ENCODE measurements at regions not wholly inside any gene's neighbourhood (a gene's known extent, or its start where the extent isn't known, plus 50 kb on each side); places are given as distances from the start of the nearest gene placed in this dataset.

DNA sequence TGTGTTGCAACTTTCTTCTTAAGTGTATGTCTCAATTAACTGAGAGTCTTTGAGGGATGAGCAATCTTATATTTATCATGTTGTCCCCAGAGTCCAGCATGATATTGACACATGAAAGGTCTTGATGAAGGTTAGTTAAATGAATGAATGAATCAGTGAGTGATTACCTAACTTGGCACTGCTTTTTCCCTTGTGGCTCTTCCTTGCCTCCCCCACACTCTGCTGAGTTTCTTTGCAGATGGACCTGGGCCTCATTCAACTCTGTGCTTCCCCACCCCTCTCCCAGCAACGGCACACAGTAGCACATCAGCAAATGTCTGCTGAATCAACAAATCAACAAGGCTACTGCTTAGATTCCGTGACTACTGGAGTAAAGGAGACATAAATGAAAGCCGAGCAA is 235.1 kb upstream of the CXCL12 start:
- no peak for DNase-seq (ENCODE audit: low spot score)

GRCh38 chr10:44627591-44628354 is 242.9 kb upstream of the CXCL12 start:
- DNase-seq (ENCODE audit: low spot score): peak; percentile 46

DNA sequence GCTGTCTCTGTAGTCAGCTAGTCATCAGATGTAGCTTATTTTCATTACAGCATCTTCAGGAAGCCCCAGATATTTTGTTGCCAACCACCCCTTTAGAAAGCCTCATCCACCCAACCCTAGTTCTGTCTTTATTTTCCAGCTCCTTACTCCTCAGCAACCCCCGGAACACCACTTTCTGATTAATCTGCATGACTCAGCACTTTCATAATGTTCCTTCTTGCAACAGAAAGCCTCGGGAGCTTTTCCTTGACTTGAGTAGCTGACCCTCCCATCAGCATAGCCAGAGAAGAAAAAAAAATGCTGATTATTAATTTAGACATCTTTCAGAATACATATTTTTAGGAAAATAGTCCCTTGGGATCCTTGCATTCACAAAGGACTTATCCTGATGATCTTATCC is 244.0 kb upstream of the CXCL12 start:
- DNase-seq (ENCODE audit: low spot score): peak; percentile 77

DNA sequence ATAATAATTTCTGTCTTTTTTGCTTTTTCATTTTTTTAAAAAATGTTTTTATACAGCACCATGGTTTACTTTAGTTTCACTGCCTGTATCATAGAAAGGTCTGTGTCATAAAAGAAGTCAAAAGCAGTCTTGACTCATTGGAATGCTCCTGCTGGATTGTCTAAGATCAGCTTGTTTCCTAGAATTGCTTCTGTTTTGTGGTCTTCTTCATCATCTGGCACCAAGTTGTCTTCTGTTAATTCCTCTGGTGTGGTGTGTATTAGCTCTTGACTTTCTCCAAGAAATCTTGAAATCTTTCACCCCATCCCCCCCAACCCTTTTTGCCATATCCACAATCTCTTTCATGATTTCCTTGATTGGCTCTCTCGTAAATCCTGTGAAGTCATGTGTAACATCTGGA is 250.3 kb upstream of the CXCL12 start:
- DNase-seq (ENCODE audit: low spot score): no peak

GRCh38 chr10:44636625-44637024 is 251.7 kb upstream of the CXCL12 start:
- DNase-seq (ENCODE audit: low spot score): no peak

- DNase-seq (ENCODE audit: low spot score): no peak
Observed at GRCh38 chr10:44640429-44640828, 255.5 kb upstream of the CXCL12 start.

DNA sequence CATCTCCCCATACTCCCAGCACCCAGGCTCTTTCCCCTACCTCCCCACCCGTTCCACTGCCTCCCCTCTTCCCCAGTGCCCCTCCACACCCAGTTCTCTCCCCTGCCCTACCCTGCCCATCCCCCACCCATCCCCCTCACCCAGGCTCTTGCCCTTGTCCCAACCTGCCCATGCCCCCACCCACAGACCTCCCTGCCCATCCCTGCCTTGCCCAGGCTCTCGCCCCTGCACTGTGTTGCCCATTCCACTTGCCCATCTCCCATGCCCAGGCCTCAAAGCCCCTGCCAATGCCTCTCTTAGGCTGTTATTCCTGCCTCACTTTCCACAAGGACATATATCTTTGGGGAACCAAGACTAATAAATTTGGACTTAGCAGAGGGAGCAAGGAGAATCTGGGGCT is 262.6 kb upstream of the CXCL12 start:
- DNase-seq (ENCODE audit: low spot score): no peak

DNA sequence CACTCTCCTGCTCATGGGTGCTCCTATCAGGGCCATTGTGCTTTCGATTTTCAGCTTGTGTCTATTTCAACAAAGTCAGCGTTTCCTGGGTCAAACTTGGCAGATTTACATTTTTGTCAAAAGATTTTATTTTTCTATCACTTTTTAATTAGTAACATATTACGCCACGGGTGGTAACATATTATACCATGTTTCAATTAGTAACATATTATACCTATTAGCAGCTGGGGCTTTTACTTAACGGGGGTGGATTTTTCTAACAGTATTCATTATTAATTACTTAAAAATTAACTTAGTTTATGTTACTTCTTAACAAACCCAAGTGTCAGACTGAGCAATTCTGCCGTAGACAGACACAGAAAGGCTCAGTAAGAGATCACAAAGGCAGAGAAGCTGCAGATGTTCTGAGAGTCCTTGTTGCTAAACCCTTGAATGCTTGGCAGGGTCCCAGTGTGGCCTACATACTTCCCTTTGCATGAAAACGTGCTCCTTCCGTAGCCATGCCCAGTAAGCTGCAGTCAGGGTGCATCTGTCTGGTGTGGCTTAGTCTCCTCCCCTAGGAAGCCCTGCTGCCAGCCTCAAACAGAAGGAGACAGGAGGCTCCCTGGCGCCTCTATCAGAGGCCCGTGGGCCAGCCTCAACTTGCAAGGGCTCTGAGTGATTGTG is 263.1 kb upstream of the CXCL12 start:
- peak; percentile 84 for DNase-seq (ENCODE audit: low spot score)

- peak; percentile 27 for DNase-seq (ENCODE audit: low spot score)
Observed at GRCh38 chr10:44650691-44651661, 260.2 kb upstream of the TMEM72 start.

DNA sequence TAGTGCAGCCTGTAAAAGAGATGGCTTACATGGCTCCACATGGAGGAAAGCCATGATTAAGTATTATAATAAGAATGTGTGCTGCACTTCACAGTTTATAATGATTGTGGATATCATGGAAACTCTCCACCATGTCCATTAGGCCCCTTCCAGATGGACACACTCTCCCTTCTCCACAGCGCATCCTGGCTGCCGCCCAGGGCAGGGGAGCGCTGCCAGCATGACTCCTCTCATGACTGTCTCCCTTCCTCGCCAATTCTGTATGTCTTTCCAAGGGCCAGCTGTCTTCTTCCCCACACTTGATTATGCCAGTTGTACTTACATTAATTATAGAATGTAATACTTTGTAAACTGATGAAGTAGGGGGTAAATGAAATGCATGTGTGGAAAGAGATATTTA is 259.3 kb upstream of the TMEM72 start:
- peak; percentile 65 for DNase-seq (ENCODE audit: low spot score)

DNA sequence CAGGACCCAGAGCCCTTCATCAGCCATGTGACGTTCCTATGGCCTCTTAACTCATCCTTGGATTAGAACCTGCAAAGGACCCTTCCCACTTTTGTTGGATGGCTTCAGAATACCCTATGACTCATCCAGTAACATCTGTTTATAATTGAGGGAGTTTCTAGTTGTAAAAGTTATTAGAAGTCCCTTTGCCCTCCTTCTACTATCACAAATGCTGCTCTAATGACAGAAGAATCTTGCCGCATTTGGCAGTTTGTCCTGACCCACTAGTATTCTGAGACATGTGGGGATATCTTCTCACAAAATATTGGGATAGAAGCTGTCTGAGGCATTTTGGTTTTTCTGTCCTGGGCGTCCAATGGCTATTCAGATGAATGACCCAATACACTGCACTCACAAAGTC is 251.8 kb upstream of the TMEM72 start:
- DNase-seq (ENCODE audit: low spot score): no peak

DNA sequence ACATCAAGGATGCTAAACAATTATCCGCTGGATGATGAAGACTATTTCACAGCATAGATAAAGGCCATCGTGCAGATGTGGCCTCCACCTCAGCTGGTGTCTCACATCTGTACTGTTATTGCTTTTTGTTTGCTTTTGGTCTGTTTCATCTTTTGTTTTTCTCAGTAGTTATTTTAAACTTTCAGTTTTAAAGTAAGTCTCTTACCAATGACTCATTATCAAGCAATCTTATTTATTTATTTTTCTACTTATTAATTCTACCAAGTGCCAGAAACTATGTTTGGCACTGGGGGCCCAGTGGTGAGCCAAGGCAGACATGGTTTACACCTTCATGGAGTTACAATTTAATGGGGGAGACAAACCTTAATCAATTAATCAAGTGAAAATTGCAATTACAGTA is 250.9 kb upstream of the TMEM72 start:
- DNase-seq (ENCODE audit: low spot score): no peak

- DNase-seq (ENCODE audit: low spot score): no peak
Observed at GRCh38 chr10:44662051-44662450, 249.1 kb upstream of the TMEM72 start.

- no peak for DNase-seq (ENCODE audit: low spot score)
Observed at GRCh38 chr10:44668336-44668735, 242.8 kb upstream of the TMEM72 start.

- no peak for DNase-seq (ENCODE audit: low spot score)
Observed at GRCh38 chr10:44671319-44671718, 239.8 kb upstream of the TMEM72 start.

- no peak for DNase-seq (ENCODE audit: low spot score)
Observed at GRCh38 chr10:44673245-44673983, 237.7 kb upstream of the TMEM72 start.

- DNase-seq (ENCODE audit: low spot score): no peak
Observed at GRCh38 chr10:44674536-44675386, 236.4 kb upstream of the TMEM72 start.

GRCh38 chr10:44675387-44675874 is 235.7 kb upstream of the TMEM72 start:
- DNase-seq (ENCODE audit: low spot score): no peak

- no peak for DNase-seq (ENCODE audit: low spot score)
Observed at GRCh38 chr10:44680764-44681163, 230.4 kb upstream of the TMEM72 start.

DNA sequence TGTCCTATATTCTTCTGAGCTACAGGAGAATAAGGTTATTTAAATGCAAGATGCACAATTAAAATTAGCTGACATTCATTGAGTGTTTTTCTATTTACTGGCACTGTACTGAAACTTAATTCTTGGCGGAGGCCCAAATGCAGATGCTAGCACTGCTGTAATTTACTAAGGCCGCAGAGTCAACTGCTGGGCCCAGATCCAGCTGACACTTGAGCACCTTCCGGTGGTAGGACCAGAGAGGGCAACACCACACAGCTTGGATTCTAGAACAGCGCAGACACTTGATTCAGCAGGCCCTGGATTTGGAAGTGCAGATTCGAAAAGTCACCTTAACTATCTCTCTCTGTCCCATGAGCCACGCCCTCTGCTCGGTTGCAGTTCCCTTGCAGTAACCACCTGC is 228.6 kb upstream of the TMEM72 start:
- no peak for DNase-seq (ENCODE audit: low spot score)

DNA sequence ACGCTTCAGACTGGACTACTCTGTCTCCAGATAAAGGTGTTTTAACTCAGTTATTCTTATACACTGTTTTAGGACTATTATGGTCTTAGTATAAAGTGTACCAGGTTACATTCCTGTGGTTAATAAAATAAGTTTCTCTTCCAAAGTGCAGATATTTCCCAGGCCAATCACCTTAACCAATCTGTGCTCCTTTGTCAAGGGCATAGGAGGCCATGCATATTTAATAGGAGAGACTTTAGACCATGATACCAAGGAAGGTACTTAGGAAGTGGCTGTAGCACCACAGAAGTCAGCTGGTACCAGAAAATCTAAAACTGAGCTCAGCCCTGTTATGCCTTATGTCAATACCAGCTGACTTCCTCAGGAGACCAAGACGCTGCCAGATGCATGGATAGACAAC is 226.5 kb upstream of the TMEM72 start:
- no peak for DNase-seq (ENCODE audit: low spot score)

Measured in AG08395 (cell line).